Nephron (organoid): ENCODE measurements at regions not wholly inside any gene's neighbourhood (a gene's known extent, or its start where the extent isn't known, plus 50 kb on each side); places are given as distances from the start of the nearest gene placed in this dataset.

Source experiments
- H3K27ac Mint-ChIP-seq, 3 experiments: 2 replicates each; pipeline ENCODE4 v1.8.0; 2020; ENCODE audit warnings: mixed read lengths in 3 of 3, mild to moderate bottlenecking in 2 of 3, moderate library complexity in 1 of 3
- H3K27me3 Mint-ChIP-seq: 2 replicates; pipeline ENCODE4 v1.8.0; 2021; ENCODE audit warnings: low read depth, mild to moderate bottlenecking, moderate library complexity, mixed read lengths
- H3K36me3 Mint-ChIP-seq: 2 replicates; pipeline ENCODE4 v1.8.0; 2020; ENCODE audit warnings: low read depth, mixed read lengths
- H3K4me1 Mint-ChIP-seq: 2 replicates; pipeline ENCODE4 v1.8.0; 2020; ENCODE audit warnings: mixed read lengths
- H3K4me3 Mint-ChIP-seq, 3 experiments: 2 replicates each; pipeline ENCODE4 v1.8.0; 2020; ENCODE audit warnings: mild to moderate bottlenecking in 3 of 3, mixed read lengths in 3 of 3, moderate library complexity in 2 of 3
- H3K9me3 Mint-ChIP-seq: 2 replicates; pipeline ENCODE4 v1.8.0; 2020; ENCODE audit warnings: mixed read lengths
- TF ChIP-seq, protein P1 (sequence below), 3 experiments: fragments of 200-600 bp; sonication (generic); IDR thresholded peaks; one replicate each; pipeline ENCODE4 v1.5.0; 2021; ENCODE audit warnings: antibody characterized with exemption in 3 of 3; ENCODE audit not compliant: unreplicated experiment in 3 of 3

DNA sequence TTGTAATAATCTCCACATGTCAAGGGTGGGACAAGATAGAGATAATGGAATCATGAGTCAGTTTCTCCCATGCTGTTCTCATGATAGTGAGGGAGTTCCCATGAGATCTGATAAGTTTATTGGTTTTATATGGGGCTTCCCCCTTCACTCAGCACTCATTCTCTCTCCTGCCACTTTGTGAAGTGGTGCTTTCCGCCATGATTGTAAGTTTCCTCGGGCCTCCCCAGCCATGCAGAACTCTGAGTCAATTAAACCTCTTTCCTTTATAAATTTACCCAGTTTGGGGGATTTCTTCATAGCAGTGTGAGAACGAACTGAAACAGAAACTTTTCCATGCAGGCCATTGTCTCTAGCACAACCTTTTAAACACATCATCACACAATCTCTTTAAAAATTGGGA is 221.5 kb upstream of the BRINP3 start:
- Mint-ChIP-seq H3K4me1 (no peaks in the 10 kb centered on the region), H3K9me3 (no peaks in the 10 kb centered on the region), H3K36me3 (no peaks in the 10 kb centered on the region), H3K4me3 (no peak overlapping the region), H3K27me3 (peaks cover 3% of the 10 kb centered on the region), H3K27ac (no peak overlapping the region)
- TF ChIP-seq, protein P1, sequence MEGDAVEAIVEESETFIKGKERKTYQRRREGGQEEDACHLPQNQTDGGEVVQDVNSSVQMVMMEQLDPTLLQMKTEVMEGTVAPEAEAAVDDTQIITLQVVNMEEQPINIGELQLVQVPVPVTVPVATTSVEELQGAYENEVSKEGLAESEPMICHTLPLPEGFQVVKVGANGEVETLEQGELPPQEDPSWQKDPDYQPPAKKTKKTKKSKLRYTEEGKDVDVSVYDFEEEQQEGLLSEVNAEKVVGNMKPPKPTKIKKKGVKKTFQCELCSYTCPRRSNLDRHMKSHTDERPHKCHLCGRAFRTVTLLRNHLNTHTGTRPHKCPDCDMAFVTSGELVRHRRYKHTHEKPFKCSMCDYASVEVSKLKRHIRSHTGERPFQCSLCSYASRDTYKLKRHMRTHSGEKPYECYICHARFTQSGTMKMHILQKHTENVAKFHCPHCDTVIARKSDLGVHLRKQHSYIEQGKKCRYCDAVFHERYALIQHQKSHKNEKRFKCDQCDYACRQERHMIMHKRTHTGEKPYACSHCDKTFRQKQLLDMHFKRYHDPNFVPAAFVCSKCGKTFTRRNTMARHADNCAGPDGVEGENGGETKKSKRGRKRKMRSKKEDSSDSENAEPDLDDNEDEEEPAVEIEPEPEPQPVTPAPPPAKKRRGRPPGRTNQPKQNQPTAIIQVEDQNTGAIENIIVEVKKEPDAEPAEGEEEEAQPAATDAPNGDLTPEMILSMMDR (IDR thresholded peaks at IDR 0.05; ENCODE audit: unreplicated experiment in 3 of 3), result no peak

DNA sequence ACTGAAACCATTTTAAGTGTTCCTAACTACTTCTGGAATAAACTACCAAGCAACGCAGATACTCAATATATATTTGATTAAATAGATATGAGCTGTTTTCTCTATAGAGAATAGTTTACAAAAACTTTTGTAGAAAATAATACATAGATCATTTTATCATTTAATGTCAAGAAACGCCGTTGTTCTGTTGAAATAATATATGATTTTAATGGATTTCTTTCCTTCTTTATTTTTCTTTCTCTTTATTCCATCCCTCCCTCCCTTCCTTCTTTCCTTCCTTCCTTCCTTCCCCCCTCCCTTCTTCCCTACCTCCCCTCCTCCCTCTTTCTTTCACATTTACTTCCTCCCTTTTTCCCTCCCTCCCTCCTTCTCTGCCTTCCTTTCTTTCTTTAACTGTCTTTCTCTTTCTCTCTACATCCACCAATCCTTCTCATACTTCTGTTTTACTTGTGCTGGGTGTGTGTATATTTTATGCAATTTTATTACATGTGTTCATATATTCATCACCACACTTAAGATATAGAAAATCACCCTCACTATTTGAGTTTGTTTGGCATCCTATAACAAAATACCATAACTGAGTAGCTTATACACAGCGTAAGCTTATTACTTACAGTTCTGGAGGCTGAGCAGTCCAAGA is 230.9 kb upstream of the BRINP3 start:
- no peak overlapping the region for H3K4me3 Mint-ChIP-seq
- H3K27ac Mint-ChIP-seq, result no peak overlapping the region
- H3K9me3 Mint-ChIP-seq, result no peaks in the 10 kb centered on the region
- H3K4me1 Mint-ChIP-seq, result no peaks in the 10 kb centered on the region
- no peaks in the 10 kb centered on the region for H3K36me3 Mint-ChIP-seq
- TF ChIP-seq, protein P1 (IDR thresholded peaks at IDR 0.05; ENCODE audit: unreplicated experiment in 3 of 3), result no peak
- H3K27me3 Mint-ChIP-seq, result no peaks in the 10 kb centered on the region

DNA sequence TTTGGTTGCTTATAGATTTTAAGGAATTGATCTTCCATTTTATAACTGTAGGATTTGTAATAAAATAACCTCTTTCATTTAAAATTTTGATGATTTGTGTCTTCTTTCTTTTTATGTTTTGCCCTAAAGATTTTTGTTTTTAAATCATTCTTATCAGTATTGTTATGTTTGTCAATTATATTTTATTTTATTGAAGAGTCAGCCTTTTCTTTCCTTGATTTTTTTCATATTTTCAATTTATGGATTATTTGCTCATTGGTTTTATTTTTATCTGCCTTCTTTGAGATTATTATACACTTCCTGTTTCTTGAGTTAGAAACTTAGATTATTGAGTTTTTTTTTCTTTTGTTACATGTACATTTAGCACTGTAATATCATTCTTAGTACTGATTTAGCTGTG is 233.4 kb upstream of the BRINP3 start:
- Mint-ChIP-seq H3K36me3 (no peaks in the 10 kb centered on the region), H3K9me3 (no peaks in the 10 kb centered on the region), H3K4me1 (no peaks in the 10 kb centered on the region), H3K27me3 (no peaks in the 10 kb centered on the region), H3K4me3 (no peak overlapping the region), H3K27ac (no peak overlapping the region)
- TF ChIP-seq, protein P1 (IDR thresholded peaks at IDR 0.05; ENCODE audit: unreplicated experiment in 3 of 3), result no peak

DNA sequence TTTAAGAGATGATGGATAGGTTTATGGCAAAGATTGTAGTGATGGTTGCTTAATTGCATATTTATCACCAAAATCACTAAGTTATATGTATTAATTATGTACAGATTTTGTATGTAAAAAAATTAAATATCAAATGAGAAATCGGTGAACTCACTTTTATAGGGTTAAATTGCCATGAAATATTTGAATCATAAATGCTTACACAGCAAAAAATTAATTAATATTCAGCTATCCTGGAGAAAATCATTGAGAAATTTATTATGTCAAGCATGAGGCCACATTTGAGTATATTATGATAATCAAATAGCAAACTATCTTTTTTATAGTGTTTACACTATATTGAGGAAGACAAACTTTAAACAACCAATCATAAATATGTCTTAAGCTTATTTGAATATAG is 239.4 kb upstream of the BRINP3 start:
- no peak overlapping the region for H3K4me3 Mint-ChIP-seq
- H3K27ac Mint-ChIP-seq, result no peak overlapping the region
- no peaks in the 10 kb centered on the region for H3K4me1 Mint-ChIP-seq
- no peaks in the 10 kb centered on the region for H3K27me3 Mint-ChIP-seq
- TF ChIP-seq, protein P1 (IDR thresholded peaks at IDR 0.05; ENCODE audit: unreplicated experiment in 3 of 3), result no peak
- H3K36me3 Mint-ChIP-seq, result no peaks in the 10 kb centered on the region
- H3K9me3 Mint-ChIP-seq, result no peaks in the 10 kb centered on the region

DNA sequence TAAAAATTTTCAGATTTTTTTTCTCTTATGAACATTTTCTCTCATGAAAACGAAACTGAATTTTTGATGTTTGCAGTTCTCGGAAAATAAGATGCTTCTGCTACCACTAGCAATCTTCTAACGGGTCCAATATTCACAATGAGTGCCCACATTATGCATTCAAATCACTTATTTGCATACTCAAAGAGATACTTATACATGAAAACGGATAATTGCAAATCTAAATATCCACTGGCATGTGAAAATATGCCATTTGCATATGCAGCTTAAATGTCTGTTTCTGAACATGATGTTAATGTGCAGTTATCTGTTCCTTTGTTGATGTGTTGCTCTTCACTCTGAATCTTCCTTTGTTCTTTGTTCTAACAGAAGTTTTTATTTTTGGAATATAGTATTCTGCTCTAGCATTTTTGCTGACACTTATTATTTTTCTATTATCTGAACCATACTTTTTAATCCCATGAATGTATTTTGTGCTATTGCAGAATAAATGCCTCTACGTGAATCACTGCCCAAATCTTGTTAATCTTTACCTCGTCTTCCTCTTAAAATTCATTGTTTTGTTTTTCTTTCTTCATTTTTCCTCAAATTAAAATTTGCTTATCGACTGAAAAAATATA is 259.4 kb upstream of the BRINP3 start:
- Mint-ChIP-seq H3K27ac (no peak overlapping the region), H3K36me3 (no peaks in the 10 kb centered on the region), H3K4me3 (no peak overlapping the region), H3K4me1 (no peaks in the 10 kb centered on the region), H3K9me3 (no peaks in the 10 kb centered on the region), H3K27me3 (no peaks in the 10 kb centered on the region)
- TF ChIP-seq, protein P1 (IDR thresholded peaks at IDR 0.05; ENCODE audit: unreplicated experiment in 3 of 3), result no peak

DNA sequence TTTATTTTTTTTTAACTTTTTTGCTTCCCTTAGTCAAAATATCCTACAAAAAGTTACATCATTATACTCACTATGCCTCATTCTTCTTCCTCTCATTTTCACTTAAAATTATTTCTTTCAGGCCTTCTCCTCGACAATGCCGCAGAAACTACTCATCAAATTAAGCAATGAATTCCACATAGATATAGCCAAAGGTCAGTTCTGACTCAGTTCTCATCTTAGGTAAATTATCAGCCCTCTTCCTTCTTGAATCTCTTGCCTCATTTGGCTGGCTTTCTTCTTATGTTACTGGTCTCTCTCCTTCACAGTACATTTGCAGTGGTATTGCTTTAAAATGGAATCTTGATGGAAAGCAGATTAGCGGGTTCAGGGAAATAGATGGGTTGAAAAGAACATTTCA is 260.7 kb upstream of the BRINP3 start:
- Mint-ChIP-seq H3K27me3 (no peaks in the 10 kb centered on the region), H3K27ac (no peak overlapping the region), H3K36me3 (no peaks in the 10 kb centered on the region), H3K4me1 (no peaks in the 10 kb centered on the region), H3K9me3 (no peaks in the 10 kb centered on the region), H3K4me3 (no peak overlapping the region)
- TF ChIP-seq, protein P1 (IDR thresholded peaks at IDR 0.05; ENCODE audit: unreplicated experiment in 3 of 3), result no peak
